Activated CD4-positive, alpha-beta T cell treated with anti-CD3 and anti-CD28 coated beads for 36 hours (primary cell): ENCODE measurements at regions not wholly inside any gene's neighbourhood (a gene's known extent, or its start where the extent isn't known, plus 50 kb on each side); places are given as distances from the start of the nearest gene placed in this dataset.
"Not testable (repeated sequence)": the region's sequence is repeated elsewhere in the genome, so short reads cannot be mapped to it uniquely, and the experiment has no call there.

ENCODE experiments used
- ATAC-seq: fragments of 200-7000 bp; cut with Tn5 transposase; one replicate; pipeline ENCODE4 v1.10.0; 2021; ENCODE audit warnings: mild to moderate bottlenecking, moderate library complexity
- CTCF ChIA-PET: fragments of 350-600 bp; sonication (Branson Sonifier 250); formaldehyde crosslinking; loops from one replicate; lab custom pipeline; 2021; ENCODE audit warnings: antibody characterized with exemption; lab: Charles Lee
- POLR2A ChIA-PET: fragments of 350-600 bp; sonication (Branson Sonifier 250); formaldehyde crosslinking; loops from one replicate; lab custom pipeline; 2021; ENCODE audit warnings: antibody characterized with exemption, inconsistent platforms; lab: Charles Lee
- DNase-seq: peaks from one replicate; pipeline ENCODE4 v3.0.0-alpha.2; 2020
- H3K27ac Mint-ChIP-seq: one replicate; pipeline ENCODE4 v1.8.0; 2021; ENCODE audit warnings: mixed read lengths
- H3K27me3 Mint-ChIP-seq: one replicate; pipeline ENCODE4 v1.8.0; 2021; ENCODE audit warnings: mixed read lengths
- H3K36me3 Mint-ChIP-seq: one replicate; pipeline ENCODE4 v1.8.0; 2021; ENCODE audit warnings: low read depth, mixed read lengths
- H3K4me1 Mint-ChIP-seq: one replicate; pipeline ENCODE4 v1.8.0; 2021; ENCODE audit warnings: mixed read lengths
- H3K4me3 Mint-ChIP-seq: one replicate; pipeline ENCODE4 v1.8.0; 2021; ENCODE audit warnings: mild to moderate bottlenecking, moderate library complexity, mixed read lengths
- H3K9me3 Mint-ChIP-seq: one replicate; pipeline ENCODE4 v1.8.0; 2021; ENCODE audit warnings: low read depth, mixed read lengths
- intact Hi-C, 2 experiments: fragments of 100-400 bp; cut with DNase I in 1 of 2; cut with micrococcal nuclease in 1 of 2; formaldehyde crosslinking; loops; one replicate each; pipeline versions ENCODE4 v1.14.2 to v1.15.1; 2022 to 2024; cut with DNase I, micrococcal nuclease

- DNase-seq, result no peak
- Mint-ChIP-seq H3K36me3 (no peaks in the 10 kb centered on the region), H3K4me1 (no peaks in the 10 kb centered on the region), H3K27ac (no peak overlapping the region), H3K4me3 (no peak overlapping the region), H3K9me3 (peaks cover 10% of the 10 kb centered on the region), H3K27me3 (no peaks in the 10 kb centered on the region)
- ChIA-PET CTCF (no interaction called here), POLR2A (no interaction called here)
- intact Hi-C loops, result no loop called here
- no peak for ATAC-seq
These were observed 414.8 kb upstream of the LMO3 start for GRCh38 chr12:17020765-17021164.

GRCh38 chr12:17017402-17017801 lies 411.4 kb upstream of the LMO3 start:
- Mint-ChIP-seq H3K4me3 (no peak overlapping the region), H3K36me3 (no peaks in the 10 kb centered on the region), H3K4me1 (no peaks in the 10 kb centered on the region), H3K27me3 (no peaks in the 10 kb centered on the region), H3K27ac (no peak overlapping the region), H3K9me3 (peaks cover 16% of the 10 kb centered on the region)
- CTCF ChIA-PET, result no interaction called here
- intact Hi-C loops, result no loop called here
- DNase-seq (no peak), ATAC-seq (no peak)
- POLR2A ChIA-PET, result no interaction called here

- no peak for ATAC-seq
- DNase-seq, result no peak
- no peak overlapping the region for H3K27ac Mint-ChIP-seq
- ChIA-PET CTCF (no interaction called here), POLR2A (no interaction called here)
- no peaks in the 10 kb centered on the region for H3K36me3 Mint-ChIP-seq
- no peaks in the 10 kb centered on the region for H3K27me3 Mint-ChIP-seq
- H3K4me1 Mint-ChIP-seq, result no peaks in the 10 kb centered on the region
- intact Hi-C loops, result no loop called here
- H3K4me3 Mint-ChIP-seq, result no peak overlapping the region
- H3K9me3 Mint-ChIP-seq, result peaks cover 12% of the 10 kb centered on the region
These were observed 410.3 kb upstream of the LMO3 start for GRCh38 chr12:17016116-17016864.

GRCh38 chr12:17015501-17015900 lies 409.5 kb upstream of the LMO3 start:
- Mint-ChIP-seq H3K27ac (no peak overlapping the region), H3K36me3 (no peaks in the 10 kb centered on the region), H3K9me3 (peaks cover 12% of the 10 kb centered on the region), H3K4me3 (no peak overlapping the region), H3K27me3 (no peaks in the 10 kb centered on the region), H3K4me1 (no peaks in the 10 kb centered on the region)
- intact Hi-C loops, result no loop called here
- no peak for DNase-seq
- POLR2A ChIA-PET, result no interaction called here
- CTCF ChIA-PET, result no interaction called here
- no peak for ATAC-seq

GRCh38 chr12:17007442-17008040 lies 401.6 kb upstream of the LMO3 start:
- H3K27me3 Mint-ChIP-seq, CTCF ChIA-PET, POLR2A ChIA-PET, H3K36me3 Mint-ChIP-seq, ATAC-seq, H3K4me1 Mint-ChIP-seq, intact Hi-C loops, DNase-seq, H3K4me3 Mint-ChIP-seq, H3K27ac Mint-ChIP-seq, H3K9me3 Mint-ChIP-seq: not testable (repeated sequence)

- POLR2A ChIA-PET, H3K27ac Mint-ChIP-seq, H3K4me3 Mint-ChIP-seq, CTCF ChIA-PET, H3K4me1 Mint-ChIP-seq, DNase-seq, H3K27me3 Mint-ChIP-seq, ATAC-seq, intact Hi-C loops, H3K36me3 Mint-ChIP-seq: not testable (repeated sequence)
- H3K9me3 Mint-ChIP-seq, result peaks cover 12% of the 10 kb centered on the region
These were observed 392.6 kb upstream of the LMO3 start for GRCh38 chr12:16998538-16998937.

- ChIA-PET POLR2A (no interaction called here), CTCF (no interaction called here)
- peaks cover 14% of the 10 kb centered on the region for H3K9me3 Mint-ChIP-seq
- no peak overlapping the region for H3K4me3 Mint-ChIP-seq
- no peak for DNase-seq
- H3K36me3 Mint-ChIP-seq, result no peaks in the 10 kb centered on the region
- no peaks in the 10 kb centered on the region for H3K27me3 Mint-ChIP-seq
- intact Hi-C loops, result no loop called here
- no peak overlapping the region for H3K27ac Mint-ChIP-seq
- no peaks in the 10 kb centered on the region for H3K4me1 Mint-ChIP-seq
- ATAC-seq, result no peak
These were observed 378.5 kb upstream of the LMO3 start for GRCh38 chr12:16984484-16984883.

- Mint-ChIP-seq H3K27me3 (no peaks in the 10 kb centered on the region), H3K36me3 (no peaks in the 10 kb centered on the region), H3K27ac (no peak overlapping the region), H3K4me3 (no peak overlapping the region), H3K9me3 (peaks cover 11% of the 10 kb centered on the region), H3K4me1 (no peaks in the 10 kb centered on the region)
- intact Hi-C loops, result loop anchor here in 1 of 2 experiments (5.0 kb wide), 1 partner anchor 649 kb away; no protein-coding TSS in a partner anchor
- POLR2A ChIA-PET, result no interaction called here
- ATAC-seq, result no peak
- CTCF ChIA-PET, result interaction anchor here (0.7 kb wide), 1 partner anchor 858 kb away, joined by 3 read pairs; no protein-coding TSS in a partner anchor
- DNase-seq, result no peak
These were observed 367.2 kb upstream of the LMO3 start for GRCh38 chr12:16972923-16973770.

GRCh38 chr12:16962889-16963288 lies 356.9 kb upstream of the LMO3 start:
- POLR2A ChIA-PET, result no interaction called here
- no peaks in the 10 kb centered on the region for H3K36me3 Mint-ChIP-seq
- peaks cover 9% of the 10 kb centered on the region for H3K9me3 Mint-ChIP-seq
- CTCF ChIA-PET, result no interaction called here
- H3K27me3 Mint-ChIP-seq, result no peaks in the 10 kb centered on the region
- no peak overlapping the region for H3K27ac Mint-ChIP-seq
- H3K4me3 Mint-ChIP-seq, result no peak overlapping the region
- ATAC-seq (no peak), DNase-seq (no peak)
- intact Hi-C loops, result no loop called here
- no peaks in the 10 kb centered on the region for H3K4me1 Mint-ChIP-seq

GRCh38 chr12:16955083-16955657 lies 349.2 kb upstream of the LMO3 start:
- intact Hi-C loops, result no loop called here
- Mint-ChIP-seq H3K27ac (no peak overlapping the region), H3K9me3 (peaks cover 11% of the 10 kb centered on the region), H3K27me3 (no peaks in the 10 kb centered on the region), H3K36me3 (no peaks in the 10 kb centered on the region), H3K4me3 (no peak overlapping the region), H3K4me1 (no peaks in the 10 kb centered on the region)
- ATAC-seq (peak; percentile 39), DNase-seq (no peak)
- POLR2A ChIA-PET, result no interaction called here
- CTCF ChIA-PET, result no interaction called here

GRCh38 chr12:16949871-16950667 lies 344.1 kb upstream of the LMO3 start:
- DNase-seq, result no peak
- intact Hi-C loops, result no loop called here
- CTCF ChIA-PET, result no interaction called here

More at GRCh38 chr12:16949871-16950667, 344.1 kb upstream of the LMO3 start:
- no peak for ATAC-seq
- Mint-ChIP-seq H3K27me3 (no peaks in the 10 kb centered on the region), H3K9me3 (peaks cover 9% of the 10 kb centered on the region), H3K4me3 (no peak overlapping the region), H3K27ac (no peak overlapping the region), H3K4me1 (no peaks in the 10 kb centered on the region), H3K36me3 (no peaks in the 10 kb centered on the region)
- POLR2A ChIA-PET, result no interaction called here
